GM23248 (cell line): ENCODE measurements at regions not wholly inside any gene's neighbourhood (a gene's known extent, or its start where the extent isn't known, plus 50 kb on each side); places are given as distances from the start of the nearest gene placed in this dataset.
A peak's percentile ranks its signal among the peaks of the same experiment; 100 is the strongest.

Experiments
- DNase-seq: peaks from one replicate; pipeline ENCODE4 v3.0.0-alpha.2; 2015
- H2AFZ ChIP-seq: fragments of 200-600 bp; sonication (generic); 2 replicates; pipeline ENCODE4 v1.6.1; 2016; ENCODE audit warnings: antibody characterized with exemption
- H3F3A ChIP-seq: fragments of 200-600 bp; sonication (generic); 2 replicates; pipeline ENCODE4 v1.6.1; 2016; ENCODE audit warnings: mild to moderate bottlenecking, antibody characterized with exemption, mixed run types; ENCODE audit not compliant: insufficient read depth
- H3K27ac ChIP-seq: fragments of 200-600 bp; sonication (generic); 2 replicates; pipeline ENCODE4 v1.5.1; 2016; ENCODE audit warnings: mild to moderate bottlenecking
- H3K27me3 ChIP-seq: fragments of 200-600 bp; sonication (generic); replicated peaks from 2 replicates; pipeline ENCODE4 v1.6.1; 2016; ENCODE audit warnings: mild to moderate bottlenecking; ENCODE audit not compliant: insufficient read depth
- H3K36me3 ChIP-seq: fragments of 200-600 bp; sonication (generic); 2 replicates; pipeline ENCODE4 v1.6.1; 2016; ENCODE audit warnings: low read depth, mild to moderate bottlenecking
- H3K4me1 ChIP-seq: fragments of 200-600 bp; sonication (generic); 2 replicates; pipeline ENCODE4 v1.6.1; 2016; ENCODE audit warnings: mild to moderate bottlenecking; ENCODE audit not compliant: insufficient read depth
- H3K4me2 ChIP-seq: fragments of 200-600 bp; sonication (generic); one replicate; pipeline ENCODE4 v1.6.1; 2016; ENCODE audit warnings: mild to moderate bottlenecking; ENCODE audit not compliant: unreplicated experiment
- H3K4me3 ChIP-seq: fragments of 200-600 bp; sonication (generic); 2 replicates; pipeline ENCODE4 v1.5.1; 2016; ENCODE audit warnings: mild to moderate bottlenecking
- H3K79me2 ChIP-seq: fragments of 200-600 bp; sonication (generic); 2 replicates; pipeline ENCODE4 v1.6.1; 2016; ENCODE audit warnings: mild to moderate bottlenecking; ENCODE audit not compliant: insufficient read depth
- H3K9ac ChIP-seq: fragments of 200-600 bp; sonication (generic); 2 replicates; pipeline ENCODE4 v1.6.1; 2016; ENCODE audit warnings: mild to moderate bottlenecking
- H3K9me2 ChIP-seq: fragments of 200-600 bp; sonication (generic); 2 replicates; pipeline ENCODE4 v1.6.1; 2016; ENCODE audit warnings: mixed run types, mild to moderate bottlenecking, moderate library complexity; ENCODE audit not compliant: insufficient read depth
- H3K9me3 ChIP-seq: fragments of 200-600 bp; sonication (generic); one replicate; pipeline ENCODE4 v1.6.1; 2017; ENCODE audit warnings: low read depth
- H4K20me1 ChIP-seq: fragments of 200-600 bp; sonication (generic); 2 replicates; pipeline ENCODE4 v1.6.0; 2016; ENCODE audit not compliant: insufficient read depth
- EZH2 ChIP-seq: fragments of 200-600 bp; sonication (generic); IDR thresholded peaks from 2 replicates; pipeline ENCODE4 v1.6.1; 2018; ENCODE audit warnings: antibody characterized with exemption, mild to moderate bottlenecking; ENCODE audit not compliant: insufficient read depth, poor library complexity, severe bottlenecking
- EZH2phosphoT487 ChIP-seq: fragments of 200-600 bp; sonication (generic); IDR thresholded peaks from 2 replicates; pipeline ENCODE4 v1.6.1; 2018; ENCODE audit warnings: antibody characterized with exemption, moderate library complexity, mild to moderate bottlenecking, low read depth; ENCODE audit not compliant: insufficient read depth
- WGBS, 2 experiments: methylation state at CpG; one replicate each; pipeline ENCODE4 v1.1.6; 2015 to 2017; ENCODE audit warnings: low lambda C conversion rate in 2 of 2, low coverage in 1 of 2; ENCODE audit errors: missing lambda C conversion rate in 2 of 2; 5-methylcytosine and 5-hydroxymethylcytosine counted together
- in situ Hi-C: fragments of 300-500 bp; cut with MboI; formaldehyde crosslinking; loops from 2 replicates; pipeline ENCODE4 v1.15.0; 2020

DNA sequence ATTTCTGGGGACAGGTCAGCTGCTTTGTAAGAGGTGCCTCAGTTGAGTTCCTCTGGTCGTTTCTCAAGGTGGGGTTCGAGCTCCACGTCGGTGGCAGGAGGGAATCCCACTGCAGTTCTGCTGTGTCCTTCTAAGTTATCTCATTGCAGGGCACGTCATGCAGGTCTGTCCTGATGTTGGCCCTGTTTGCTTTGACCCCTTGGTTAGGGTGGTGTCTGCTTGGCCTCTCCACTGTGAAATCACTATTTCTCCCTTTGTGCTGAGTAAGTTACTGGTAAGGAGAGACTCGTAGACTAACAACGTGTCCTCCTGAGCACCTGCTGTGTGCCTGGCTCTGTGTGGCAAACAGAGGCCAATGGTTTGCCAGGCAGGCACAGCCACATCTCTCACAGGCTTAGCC, 372.9 kb upstream of the ZMIZ1 start:
- WGBS, 2 experiments = 83 to 86% methylated on average over 7 of the region's 7 CpGs
- Histone ChIP-seq H3K9me2 (no peaks in the 10 kb centered on the region), H3K27me3 (no peaks in the 10 kb centered on the region), H3K4me3 (no peak overlapping the region), H2AFZ (no peak overlapping the region), H4K20me1 (no peaks in the 10 kb centered on the region), H3K9me3 (no peaks in the 10 kb centered on the region), H3K27ac (no peak overlapping the region), H3F3A (no peaks in the 10 kb centered on the region), H3K9ac (no peak overlapping the region), H3K4me2 (no peak overlapping the region), H3K36me3 (no peaks in the 10 kb centered on the region), H3K4me1 (peaks cover 7% of the 10 kb centered on the region; the same call in 1 of the 2 replicates), H3K79me2 (no peaks in the 10 kb centered on the region)
- DNase-seq = no peak
- TF ChIP-seq EZH2phosphoT487 (no peak), EZH2 (no peak)
- in situ Hi-C loops = no loop called here

GRCh38 chr10:78696791-78697395, 371.9 kb upstream of the ZMIZ1 start:
- no peaks in the 10 kb centered on the region for H4K20me1 ChIP-seq
- WGBS, 2 experiments = 47% methylated on average over 5 of the region's 5 CpGs
- H3K4me3 ChIP-seq = no peak overlapping the region

GRCh38 chr10:78699971-78700370, 368.8 kb upstream of the ZMIZ1 start:
- Histone ChIP-seq H3K9me3 (no peaks in the 10 kb centered on the region), H3K4me1 (peaks cover 12% of the 10 kb centered on the region; the same call in 1 of the 2 replicates), H3F3A (no peaks in the 10 kb centered on the region), H4K20me1 (no peaks in the 10 kb centered on the region), H3K4me2 (no peak overlapping the region), H3K4me3 (no peak overlapping the region), H3K9ac (no peak overlapping the region), H3K79me2 (no peaks in the 10 kb centered on the region), H3K9me2 (no peaks in the 10 kb centered on the region), H3K27me3 (no peaks in the 10 kb centered on the region), H2AFZ (no peak overlapping the region), H3K27ac (no peak overlapping the region), H3K36me3 (no peaks in the 10 kb centered on the region)
- WGBS, 2 experiments = 97 to 99% methylated on average over 3 of the region's 3 CpGs
- in situ Hi-C loops = no loop called here
- TF ChIP-seq EZH2 = no peak
- TF ChIP-seq EZH2phosphoT487 = no peak
- DNase-seq = no peak

More at GRCh38 chr10:78696791-78697395, 371.9 kb upstream of the ZMIZ1 start:
- no peaks in the 10 kb centered on the region for H3K9me2 ChIP-seq
- H3K9ac ChIP-seq = no peak overlapping the region
- no peaks in the 10 kb centered on the region for H3K9me3 ChIP-seq
- no peaks in the 10 kb centered on the region for H3K79me2 ChIP-seq
- H3F3A ChIP-seq = no peaks in the 10 kb centered on the region
- TF ChIP-seq EZH2phosphoT487 (no peak), EZH2 (no peak)
- in situ Hi-C loops = no loop called here
- no peak overlapping the region for H2AFZ ChIP-seq
- H3K27ac ChIP-seq = no peak overlapping the region
- H3K4me1 ChIP-seq = peaks cover 12% of the 10 kb centered on the region; the same call in 1 of the 2 replicates
- H3K4me2 ChIP-seq = no peak overlapping the region
- H3K27me3 ChIP-seq = no peaks in the 10 kb centered on the region
- no peaks in the 10 kb centered on the region for H3K36me3 ChIP-seq
- DNase-seq = no peak

DNA sequence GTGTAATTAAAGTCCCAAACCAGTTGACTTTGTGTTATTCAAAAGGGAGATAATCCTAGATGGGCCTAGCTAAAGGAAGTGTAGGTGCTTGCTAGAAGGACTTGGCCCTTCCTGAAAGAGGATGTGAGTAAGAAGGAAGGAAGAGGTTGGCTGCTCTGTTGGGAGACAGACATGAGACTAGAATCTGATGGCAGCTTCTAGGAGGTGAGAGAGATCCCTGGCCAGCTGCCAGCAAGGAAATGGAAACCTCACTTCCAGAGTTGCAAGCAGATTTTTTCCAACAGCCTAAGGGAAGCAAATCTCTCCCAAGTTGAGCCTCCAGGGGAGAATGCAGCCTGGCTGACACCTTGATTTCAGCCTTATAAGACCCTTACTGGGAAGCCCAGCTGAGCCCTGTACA, 368.4 kb upstream of the ZMIZ1 start:
- H3K9me2 ChIP-seq = no peaks in the 10 kb centered on the region
- TF ChIP-seq EZH2phosphoT487 = no peak
- TF ChIP-seq EZH2 = no peak
- H3K4me3 ChIP-seq = no peak overlapping the region
- H3K79me2 ChIP-seq = no peaks in the 10 kb centered on the region
- no peaks in the 10 kb centered on the region for H3F3A ChIP-seq
- H3K4me2 ChIP-seq = no peak overlapping the region
- no peak overlapping the region for H3K9ac ChIP-seq
- in situ Hi-C loops = no loop called here
- H3K27ac ChIP-seq = no peak overlapping the region
- H3K9me3 ChIP-seq = no peaks in the 10 kb centered on the region
- no peaks in the 10 kb centered on the region for H4K20me1 ChIP-seq
- peaks cover 12% of the 10 kb centered on the region; the same call in 1 of the 2 replicates for H3K4me1 ChIP-seq
- DNase-seq = peak; percentile 47
- no peaks in the 10 kb centered on the region for H3K36me3 ChIP-seq
- H3K27me3 ChIP-seq = no peaks in the 10 kb centered on the region
- no peak overlapping the region for H2AFZ ChIP-seq
